WI38 (cell line): ENCODE measurements at regions not wholly inside any gene's neighbourhood (a gene's known extent, or its start where the extent isn't known, plus 50 kb on each side); places are given as distances from the start of the nearest gene placed in this dataset.
"Not testable (repeated sequence)": the region's sequence is repeated elsewhere in the genome, so short reads cannot be mapped to it uniquely, and the experiment has no call there.

ENCODE experiments used
- H3K4me3 ChIP-seq: 2 replicates; pipeline ENCODE4 v1.5.1; 2011; ENCODE audit warnings: low read depth, mild to moderate bottlenecking, control low read depth, low read length
- TF ChIP-seq, protein P1 (sequence below): IDR thresholded peaks from 2 replicates; pipeline ENCODE4 v1.5.1; 2012; ENCODE audit warnings: low read depth, mild to moderate bottlenecking, control low read depth, low read length

GRCh38 chr5:126054577-126055347, 368.4 kb upstream of the GRAMD2B start:
- TF ChIP-seq, protein P1, sequence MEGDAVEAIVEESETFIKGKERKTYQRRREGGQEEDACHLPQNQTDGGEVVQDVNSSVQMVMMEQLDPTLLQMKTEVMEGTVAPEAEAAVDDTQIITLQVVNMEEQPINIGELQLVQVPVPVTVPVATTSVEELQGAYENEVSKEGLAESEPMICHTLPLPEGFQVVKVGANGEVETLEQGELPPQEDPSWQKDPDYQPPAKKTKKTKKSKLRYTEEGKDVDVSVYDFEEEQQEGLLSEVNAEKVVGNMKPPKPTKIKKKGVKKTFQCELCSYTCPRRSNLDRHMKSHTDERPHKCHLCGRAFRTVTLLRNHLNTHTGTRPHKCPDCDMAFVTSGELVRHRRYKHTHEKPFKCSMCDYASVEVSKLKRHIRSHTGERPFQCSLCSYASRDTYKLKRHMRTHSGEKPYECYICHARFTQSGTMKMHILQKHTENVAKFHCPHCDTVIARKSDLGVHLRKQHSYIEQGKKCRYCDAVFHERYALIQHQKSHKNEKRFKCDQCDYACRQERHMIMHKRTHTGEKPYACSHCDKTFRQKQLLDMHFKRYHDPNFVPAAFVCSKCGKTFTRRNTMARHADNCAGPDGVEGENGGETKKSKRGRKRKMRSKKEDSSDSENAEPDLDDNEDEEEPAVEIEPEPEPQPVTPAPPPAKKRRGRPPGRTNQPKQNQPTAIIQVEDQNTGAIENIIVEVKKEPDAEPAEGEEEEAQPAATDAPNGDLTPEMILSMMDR: no peak
- H3K4me3 ChIP-seq: no peak overlapping the region

DNA sequence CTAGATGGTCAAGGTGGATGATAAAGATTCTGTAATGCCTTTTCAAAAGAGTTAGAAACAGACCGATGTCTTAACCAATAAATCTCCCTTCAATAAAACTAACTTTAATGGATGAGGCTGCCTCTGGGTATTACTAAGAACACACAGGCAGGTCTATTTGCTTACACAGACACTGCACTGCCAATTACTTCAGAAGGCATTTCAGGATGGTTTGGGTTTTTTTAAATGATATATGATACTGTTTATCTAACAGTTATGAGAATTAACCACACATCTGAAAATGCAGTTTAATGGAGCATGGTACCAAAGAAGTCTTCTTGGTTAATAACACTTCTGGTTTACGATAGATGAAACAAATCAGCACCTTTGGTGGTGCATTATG, 367.9 kb upstream of the GRAMD2B start:
- TF ChIP-seq, protein P1: no peak
- no peak overlapping the region for H3K4me3 ChIP-seq

- TF ChIP-seq, protein P1: no peak
- H3K4me3 ChIP-seq: no peak overlapping the region
Observed at GRCh38 chr5:126056352-126056751, 366.9 kb upstream of the GRAMD2B start.

GRCh38 chr5:126056851-126057622, 366.2 kb upstream of the GRAMD2B start:
- TF ChIP-seq, protein P1: no peak
- H3K4me3 ChIP-seq: no peak overlapping the region

DNA sequence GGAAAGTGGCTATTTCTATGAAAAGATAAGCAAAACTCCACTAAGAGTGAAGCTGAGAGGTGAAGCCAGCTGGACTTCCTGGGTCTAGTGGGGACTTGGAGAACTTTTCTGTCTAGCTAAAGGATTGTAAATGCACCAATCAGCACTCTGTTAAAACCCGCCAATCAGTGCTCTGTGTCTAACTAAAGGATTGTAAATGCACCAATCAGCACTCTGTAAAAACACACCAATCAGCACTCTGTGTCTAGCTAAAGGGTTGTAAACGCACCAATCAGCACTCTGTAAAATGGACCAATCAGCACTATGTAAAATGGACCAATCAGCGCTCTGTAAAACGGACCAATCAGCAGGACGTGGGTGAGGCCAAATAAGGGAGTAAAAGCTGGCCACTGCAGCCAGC, 364.8 kb upstream of the GRAMD2B start:
- H3K4me3 ChIP-seq: not testable (repeated sequence)

DNA sequence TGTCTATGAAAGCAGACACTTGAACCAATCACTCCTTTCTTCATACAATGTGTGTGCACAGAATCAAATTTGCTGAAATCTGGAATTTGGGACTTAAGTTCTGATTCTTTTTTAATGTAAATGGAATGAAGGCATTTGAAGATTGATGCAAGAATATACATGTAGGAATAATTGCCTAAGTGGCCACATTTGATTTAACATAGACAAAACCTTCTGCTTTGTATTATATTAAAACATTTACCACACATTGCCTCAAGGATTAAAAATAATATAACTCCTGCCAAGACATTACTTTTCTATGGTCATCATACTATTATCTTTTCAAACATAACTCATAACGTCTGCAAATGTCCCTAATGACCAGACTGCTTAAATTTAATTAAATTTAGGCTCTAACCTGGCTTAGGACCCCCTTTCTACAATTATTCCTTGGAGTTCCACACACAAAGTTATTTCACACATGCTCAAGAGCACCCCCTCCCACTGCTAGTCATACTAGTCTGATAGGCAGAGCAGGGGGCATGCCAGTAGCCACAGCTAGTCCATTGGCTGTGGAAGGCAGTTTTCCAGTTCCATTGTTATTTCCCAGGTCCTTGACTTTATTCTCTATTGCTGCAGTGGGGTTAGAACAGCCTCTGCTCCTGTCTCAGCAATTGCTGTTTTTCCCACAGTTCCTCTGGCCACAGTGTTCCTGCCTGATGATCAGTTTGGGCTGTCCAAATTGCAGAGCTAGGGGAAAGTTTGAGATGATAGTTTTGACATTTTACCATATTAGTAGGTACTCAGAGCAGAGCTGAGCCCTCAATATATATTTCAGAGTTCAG, 360.6 kb upstream of the GRAMD2B start:
- H3K4me3 ChIP-seq: no peak overlapping the region
- TF ChIP-seq, protein P1: no peak

- TF ChIP-seq, protein P1: no peak
- H3K4me3 ChIP-seq: no peak overlapping the region
Observed at GRCh38 chr5:126065061-126065460, 358.1 kb upstream of the GRAMD2B start.
